AG09309 (cell line): ENCODE measurements at regions not wholly inside any gene's neighbourhood (a gene's known extent, or its start where the extent isn't known, plus 50 kb on each side); places are given as distances from the start of the nearest gene placed in this dataset.

Experiments
- DNase-seq: peaks from one replicate; pipeline ENCODE4 v3.0.0-alpha.2; 2010; ENCODE audit warnings: low read depth
- H3K4me3 ChIP-seq: 2 replicates; pipeline ENCODE4 v1.5.1; 2011; ENCODE audit warnings: mild to moderate bottlenecking, low read depth, low read length, moderate library complexity; ENCODE audit not compliant: control insufficient read depth
- TF ChIP-seq, protein P1 (sequence below): IDR thresholded peaks from 2 replicates; pipeline ENCODE4 v1.5.1; 2011; ENCODE audit warnings: mild to moderate bottlenecking, low read depth, low read length, inconsistent platforms; ENCODE audit not compliant: insufficient read depth, control insufficient read depth; ENCODE audit errors: missing control alignments

DNA sequence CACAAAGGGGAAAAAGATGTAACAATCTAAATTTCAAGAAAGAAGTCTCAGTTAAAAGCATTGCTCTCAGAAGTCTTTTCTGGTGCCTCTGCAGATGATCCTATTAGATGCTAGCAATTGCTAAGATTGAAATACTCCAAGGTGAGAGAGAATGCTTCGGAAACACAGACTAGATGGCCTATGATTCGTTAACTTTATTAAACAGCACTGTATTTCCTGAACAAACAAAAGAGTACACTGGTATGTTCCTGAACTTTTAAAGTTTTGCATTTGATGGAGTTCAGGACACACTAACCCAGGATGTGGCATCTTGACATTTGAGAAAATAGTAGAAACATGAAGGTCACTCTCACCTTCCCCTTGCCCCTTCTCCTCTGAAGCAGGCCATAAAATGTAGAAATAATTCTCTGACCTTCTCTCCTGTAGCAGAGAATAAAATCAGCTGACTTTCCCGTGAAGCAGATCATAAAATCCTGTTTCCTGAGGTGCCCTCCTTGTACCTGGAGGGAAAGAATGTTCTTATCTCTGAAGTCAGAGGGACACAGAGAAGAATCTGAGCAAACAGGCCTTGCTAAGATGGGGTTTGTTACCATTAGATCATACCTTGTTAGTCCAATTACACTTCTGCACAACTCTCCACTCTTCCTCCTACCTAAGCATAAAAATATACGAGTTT, 142.9 kb upstream of the USP25 start:
- no peak for DNase-seq
- TF ChIP-seq, protein P1, sequence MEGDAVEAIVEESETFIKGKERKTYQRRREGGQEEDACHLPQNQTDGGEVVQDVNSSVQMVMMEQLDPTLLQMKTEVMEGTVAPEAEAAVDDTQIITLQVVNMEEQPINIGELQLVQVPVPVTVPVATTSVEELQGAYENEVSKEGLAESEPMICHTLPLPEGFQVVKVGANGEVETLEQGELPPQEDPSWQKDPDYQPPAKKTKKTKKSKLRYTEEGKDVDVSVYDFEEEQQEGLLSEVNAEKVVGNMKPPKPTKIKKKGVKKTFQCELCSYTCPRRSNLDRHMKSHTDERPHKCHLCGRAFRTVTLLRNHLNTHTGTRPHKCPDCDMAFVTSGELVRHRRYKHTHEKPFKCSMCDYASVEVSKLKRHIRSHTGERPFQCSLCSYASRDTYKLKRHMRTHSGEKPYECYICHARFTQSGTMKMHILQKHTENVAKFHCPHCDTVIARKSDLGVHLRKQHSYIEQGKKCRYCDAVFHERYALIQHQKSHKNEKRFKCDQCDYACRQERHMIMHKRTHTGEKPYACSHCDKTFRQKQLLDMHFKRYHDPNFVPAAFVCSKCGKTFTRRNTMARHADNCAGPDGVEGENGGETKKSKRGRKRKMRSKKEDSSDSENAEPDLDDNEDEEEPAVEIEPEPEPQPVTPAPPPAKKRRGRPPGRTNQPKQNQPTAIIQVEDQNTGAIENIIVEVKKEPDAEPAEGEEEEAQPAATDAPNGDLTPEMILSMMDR: no peak
- no peak overlapping the region for H3K4me3 ChIP-seq

DNA sequence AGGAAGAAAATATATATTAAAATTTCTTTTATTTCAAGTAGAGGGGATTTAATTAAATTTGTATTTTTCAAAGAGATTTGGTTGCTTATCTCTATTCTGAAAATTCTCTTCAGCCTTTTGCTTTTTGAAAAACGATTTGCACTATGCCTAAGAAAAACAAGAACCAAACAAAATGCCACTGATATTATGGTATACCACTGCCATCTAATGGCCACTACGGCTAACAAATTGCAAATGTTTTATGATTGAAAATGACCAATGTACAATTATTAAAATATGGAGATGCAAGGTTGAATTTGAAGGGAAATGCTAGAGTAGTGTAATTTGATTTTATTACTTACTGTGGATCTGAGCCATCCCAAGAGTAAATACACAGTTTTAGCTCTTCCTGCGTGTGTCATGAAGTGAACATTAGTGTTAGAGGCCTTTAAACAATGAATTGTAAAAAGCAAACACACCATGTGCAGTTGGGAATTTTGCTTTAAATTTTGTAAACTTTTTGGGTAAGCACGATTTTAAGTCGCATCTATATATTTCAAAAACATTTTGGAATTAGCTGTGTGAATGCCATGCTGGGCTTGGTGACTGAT, 137.4 kb upstream of the USP25 start:
- H3K4me3 ChIP-seq: no peak overlapping the region
- peak; percentile 10 for DNase-seq
- TF ChIP-seq, protein P1: peak; percentile 54

DNA sequence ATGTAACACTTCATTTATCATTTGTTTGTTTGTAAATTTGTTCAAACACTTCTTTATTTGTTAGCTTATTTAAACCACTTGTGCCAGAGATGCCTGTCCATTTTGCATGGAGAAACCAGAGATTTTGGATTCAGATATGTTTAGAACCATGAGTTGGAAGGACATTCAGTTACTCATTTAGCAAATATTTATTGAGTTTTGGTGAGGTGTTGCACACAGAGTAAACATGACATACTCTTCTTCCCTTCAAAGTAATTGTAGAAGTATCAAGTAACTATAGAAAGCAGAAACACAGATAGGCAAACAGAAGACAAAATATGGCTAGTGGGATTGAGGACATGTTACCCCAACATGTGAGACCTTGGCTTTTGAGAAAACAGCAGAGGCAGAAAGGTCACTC, 136.8 kb upstream of the USP25 start:
- DNase-seq: no peak
- no peak overlapping the region for H3K4me3 ChIP-seq

DNA sequence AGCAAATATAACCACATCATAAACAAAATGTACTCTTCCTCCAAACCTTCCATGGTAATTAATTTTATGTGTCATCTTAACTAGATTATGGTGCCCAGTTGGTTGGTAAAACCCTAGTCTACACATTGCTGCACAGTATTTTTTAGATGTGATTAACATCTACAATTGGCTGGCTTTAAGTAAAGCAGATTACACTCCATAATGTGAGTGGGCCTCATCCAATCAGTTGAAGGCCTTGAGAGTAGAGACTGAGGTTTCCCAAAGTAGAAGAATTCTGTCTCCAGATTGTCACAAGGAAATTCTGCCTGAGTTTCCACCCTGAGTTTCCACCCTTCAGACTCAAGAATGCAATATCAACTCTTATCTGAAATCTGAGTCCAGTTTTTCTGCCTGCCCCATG, 128.4 kb upstream of the USP25 start:
- TF ChIP-seq, protein P1: no peak

More for the DNA sequence above, 136.8 kb upstream of the USP25 start:
- TF ChIP-seq, protein P1: no peak

DNA sequence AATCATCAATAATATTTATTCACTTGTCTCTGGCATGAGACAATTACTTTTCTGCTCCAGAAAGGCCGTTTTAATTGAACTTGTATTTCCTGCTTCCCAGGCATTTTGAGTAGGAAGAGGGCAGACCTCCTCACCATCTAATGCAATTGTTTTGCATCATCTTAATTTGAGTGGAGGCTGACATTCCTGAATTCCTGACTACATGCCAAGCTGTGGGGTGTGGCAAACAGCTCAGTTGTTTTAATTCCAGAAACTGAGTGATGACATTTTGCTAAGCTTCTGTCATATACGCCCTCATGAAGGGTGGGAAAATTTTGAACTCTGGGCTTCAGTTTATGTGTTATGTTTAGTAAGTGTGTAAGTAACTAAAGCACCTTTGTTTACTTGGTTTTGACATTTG, 125.4 kb upstream of the USP25 start:
- peak; percentile 20 for DNase-seq
- no peak overlapping the region for H3K4me3 ChIP-seq
- TF ChIP-seq, protein P1: no peak

More for the DNA sequence above, 128.4 kb upstream of the USP25 start:
- no peak overlapping the region for H3K4me3 ChIP-seq
- no peak for DNase-seq

DNA sequence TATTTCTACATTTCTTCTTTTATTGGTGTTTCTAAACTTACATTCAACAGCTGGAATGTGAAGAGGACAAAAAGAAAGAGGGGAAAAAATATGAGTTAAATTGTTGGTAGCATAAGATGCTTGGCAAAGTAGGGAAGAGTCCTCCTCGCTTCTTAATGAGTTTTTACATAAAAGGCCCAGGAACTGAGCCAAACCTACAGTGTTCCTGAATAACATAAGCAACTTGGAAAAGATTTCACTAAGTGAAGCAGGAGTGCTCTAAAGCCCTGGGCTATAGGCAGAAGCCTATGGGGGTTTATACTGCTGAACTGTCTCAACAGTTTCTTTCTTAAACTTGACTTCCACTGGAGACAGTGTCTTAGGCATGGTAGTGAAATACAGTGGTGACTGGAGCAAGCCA, 115.0 kb upstream of the USP25 start:
- DNase-seq: no peak

More for the DNA sequence above, 115.0 kb upstream of the USP25 start:
- H3K4me3 ChIP-seq: no peak overlapping the region
- TF ChIP-seq, protein P1: no peak
